Panc1 (cell line): ENCODE measurements at regions not wholly inside any gene's neighbourhood (a gene's known extent, or its start where the extent isn't known, plus 50 kb on each side); places are given as distances from the start of the nearest gene placed in this dataset.

Source experiments
- ATAC-seq: fragments of 200-7000 bp; cut with Tn5 transposase; 2 replicates; pipeline ENCODE4 v1.9.1; 2020; ENCODE audit warnings: mild to moderate bottlenecking, moderate library complexity
- BruUV-seq: library from RNA; stranded (reverse); fragments of 400-500 nt; replicated peaks from 2 replicates; lab custom pipeline; 2021; lab: Mats Ljungman, UMichigan
- CTCF ChIA-PET: fragments of 300-600 bp; sonication (Branson Sonifier 250); formaldehyde crosslinking; loops from one replicate; lab custom pipeline; 2022; ENCODE audit warnings: antibody characterized with exemption; lab: Charles Lee
- POLR2A ChIA-PET: fragments of 300-600 bp; sonication (Branson Sonifier 250); formaldehyde crosslinking; loops from one replicate; lab custom pipeline; 2022; ENCODE audit warnings: antibody characterized with exemption; lab: Charles Lee
- DNase-seq: peaks from one replicate; pipeline ENCODE4 v3.0.0-alpha.2; 2010; ENCODE audit warnings: low read depth, low spot score
- H3K27ac ChIP-seq: 2 replicates; pipeline ENCODE4 v1.5.1; 2011; ENCODE audit warnings: mild to moderate bottlenecking, low read length, inconsistent platforms
- H3K27me3 ChIP-seq: fragments of 200-500 bp; sonication (Bioruptor generic); 2 replicates; pipeline ENCODE4 v1.6.0; 2014; ENCODE audit warnings: low read length, inconsistent platforms; ENCODE audit not compliant: control insufficient read depth, insufficient read depth
- H3K36me3 ChIP-seq: fragments of 200-500 bp; sonication (Bioruptor generic); 2 replicates; pipeline ENCODE4 v1.5.1; 2014; ENCODE audit warnings: inconsistent platforms, mild to moderate bottlenecking, low read length, moderate library complexity; ENCODE audit not compliant: control insufficient read depth, insufficient read depth
- H3K4me1 ChIP-seq: 2 replicates; pipeline ENCODE4 v1.5.1; 2011; ENCODE audit warnings: inconsistent platforms, mild to moderate bottlenecking, low read length, moderate library complexity; ENCODE audit not compliant: control insufficient read depth, insufficient read depth
- H3K4me3 ChIP-seq, 2 experiments: 2 replicates each; pipeline ENCODE4 v1.5.1; 2011 to 2012; ENCODE audit warnings: low read depth in 2 of 2, low read length in 2 of 2, mild to moderate bottlenecking in 2 of 2, inconsistent platforms in 1 of 2, moderate library complexity in 1 of 2
- H3K9me3 ChIP-seq: fragments of 200-500 bp; sonication (Bioruptor generic); 2 replicates; pipeline ENCODE4 v1.5.1; 2014; ENCODE audit warnings: low read depth, mild to moderate bottlenecking, inconsistent platforms, low read length, moderate library complexity; ENCODE audit not compliant: control insufficient read depth, insufficient read depth
- POLR2AphosphoS5 ChIP-seq: IDR thresholded peaks from 2 replicates; pipeline ENCODE4 v1.6.1; 2012; ENCODE audit warnings: mild to moderate bottlenecking, low read depth, low read length, moderate library complexity
- SIN3A ChIP-seq: IDR thresholded peaks from 2 replicates; pipeline ENCODE4 v1.6.1; 2012; ENCODE audit warnings: low read depth, mild to moderate bottlenecking, low read length, moderate library complexity, borderline replicate concordance; ENCODE audit not compliant: insufficient read depth
- TCF7L2 ChIP-seq: IDR thresholded peaks from 2 replicates; pipeline ENCODE4 v1.6.1; 2011; ENCODE audit warnings: mild to moderate bottlenecking, low read depth, low read length, inconsistent platforms
- in situ Hi-C: cut with HindIII; loops from 2 replicates; pipeline ENCODE4 v1.10.0; 2016; ENCODE audit warnings: low sequenced_read_pairs, low pct_unique_long_range_greater_than_20kb
- intact Hi-C: fragments of 100-400 bp; cut with micrococcal nuclease; formaldehyde crosslinking; loops from one replicate; pipeline ENCODE4 v1.10.0; 2022; ENCODE audit not compliant: unreplicated experiment
- TF ChIP-seq, protein P1 (sequence below), 2 experiments: IDR thresholded peaks; 2 replicates each; pipeline ENCODE4 v1.6.1; 2011 to 2012; ENCODE audit warnings: low read depth in 2 of 2, control low read depth in 1 of 2, low read length in 1 of 2, mild to moderate bottlenecking in 1 of 2, moderate library complexity in 1 of 2; ENCODE audit not compliant: insufficient read depth in 1 of 2
- TF ChIP-seq, protein P2 (sequence below): fragments of 450-650 bp; IDR thresholded peaks from 2 replicates; pipeline ENCODE4 v1.5.1; 2017; ENCODE audit warnings: mild to moderate bottlenecking

DNA sequence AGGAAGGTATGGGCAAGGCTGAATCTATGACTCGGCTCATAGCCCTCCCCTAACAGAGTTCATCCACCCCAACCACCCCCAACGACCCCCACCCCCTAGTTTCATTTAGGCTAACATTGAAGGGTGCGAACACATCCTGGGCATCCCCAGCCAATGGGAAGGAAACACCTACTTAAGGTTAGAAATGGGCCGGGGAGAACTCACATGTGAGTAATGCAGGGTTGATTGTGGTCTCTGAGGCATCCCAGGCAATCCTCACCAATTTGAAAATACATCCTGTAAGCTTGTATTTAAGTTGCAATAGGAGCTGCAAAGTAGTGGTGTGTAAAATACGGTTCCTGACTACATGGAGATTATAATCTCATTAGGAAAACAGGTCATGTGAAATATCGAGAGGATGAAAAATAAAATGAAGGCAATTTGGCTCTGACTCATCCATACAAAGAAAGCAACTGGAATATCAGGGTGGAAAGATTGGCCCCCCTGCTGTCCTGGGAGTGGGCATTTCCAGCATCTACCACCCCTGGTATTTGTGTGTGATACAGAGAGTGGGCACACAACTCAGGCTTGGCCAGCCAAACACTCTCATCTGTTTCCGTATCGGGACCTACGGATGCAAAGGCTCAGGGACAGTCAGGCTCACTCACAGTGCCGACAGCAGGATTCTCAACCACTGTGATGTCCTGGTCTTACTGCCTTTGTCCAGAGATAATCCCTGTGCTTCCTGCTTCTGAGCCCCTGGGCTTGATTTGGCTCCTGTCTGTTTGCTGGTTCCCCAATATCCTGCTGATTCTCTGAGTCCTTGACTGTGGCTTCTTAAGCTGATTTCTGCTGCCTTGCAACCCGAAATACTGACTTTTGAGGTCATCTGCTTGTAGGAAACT, 90.0 kb upstream of the NCKAP5 start:
- no TSS peak for BruUV-seq
- ATAC-seq (no peak), DNase-seq (no peak)
- intact Hi-C loops: no loop called here
- Histone ChIP-seq H3K27ac (no peak overlapping the region), H3K27me3 (no peaks in the 10 kb centered on the region), H3K4me1 (no peaks in the 10 kb centered on the region), H3K36me3 (no peaks in the 10 kb centered on the region), H3K4me3 (no peak overlapping the region), H3K9me3 (no peaks in the 10 kb centered on the region)
- in situ Hi-C loops: no loop called here
- ChIA-PET POLR2A (no interaction called here), CTCF (no interaction called here)
- TF ChIP-seq POLR2AphosphoS5 (no peak), TCF7L2 (no peak), SIN3A (no peak)
- TF ChIP-seq, protein P1, sequence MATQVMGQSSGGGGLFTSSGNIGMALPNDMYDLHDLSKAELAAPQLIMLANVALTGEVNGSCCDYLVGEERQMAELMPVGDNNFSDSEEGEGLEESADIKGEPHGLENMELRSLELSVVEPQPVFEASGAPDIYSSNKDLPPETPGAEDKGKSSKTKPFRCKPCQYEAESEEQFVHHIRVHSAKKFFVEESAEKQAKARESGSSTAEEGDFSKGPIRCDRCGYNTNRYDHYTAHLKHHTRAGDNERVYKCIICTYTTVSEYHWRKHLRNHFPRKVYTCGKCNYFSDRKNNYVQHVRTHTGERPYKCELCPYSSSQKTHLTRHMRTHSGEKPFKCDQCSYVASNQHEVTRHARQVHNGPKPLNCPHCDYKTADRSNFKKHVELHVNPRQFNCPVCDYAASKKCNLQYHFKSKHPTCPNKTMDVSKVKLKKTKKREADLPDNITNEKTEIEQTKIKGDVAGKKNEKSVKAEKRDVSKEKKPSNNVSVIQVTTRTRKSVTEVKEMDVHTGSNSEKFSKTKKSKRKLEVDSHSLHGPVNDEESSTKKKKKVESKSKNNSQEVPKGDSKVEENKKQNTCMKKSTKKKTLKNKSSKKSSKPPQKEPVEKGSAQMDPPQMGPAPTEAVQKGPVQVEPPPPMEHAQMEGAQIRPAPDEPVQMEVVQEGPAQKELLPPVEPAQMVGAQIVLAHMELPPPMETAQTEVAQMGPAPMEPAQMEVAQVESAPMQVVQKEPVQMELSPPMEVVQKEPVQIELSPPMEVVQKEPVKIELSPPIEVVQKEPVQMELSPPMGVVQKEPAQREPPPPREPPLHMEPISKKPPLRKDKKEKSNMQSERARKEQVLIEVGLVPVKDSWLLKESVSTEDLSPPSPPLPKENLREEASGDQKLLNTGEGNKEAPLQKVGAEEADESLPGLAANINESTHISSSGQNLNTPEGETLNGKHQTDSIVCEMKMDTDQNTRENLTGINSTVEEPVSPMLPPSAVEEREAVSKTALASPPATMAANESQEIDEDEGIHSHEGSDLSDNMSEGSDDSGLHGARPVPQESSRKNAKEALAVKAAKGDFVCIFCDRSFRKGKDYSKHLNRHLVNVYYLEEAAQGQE (IDR thresholded peaks at IDR 0.05; ENCODE audit: insufficient read depth in 1 of 2, low read depth in 2 of 2, low read length in 1 of 2): no peak
- TF ChIP-seq, protein P2, sequence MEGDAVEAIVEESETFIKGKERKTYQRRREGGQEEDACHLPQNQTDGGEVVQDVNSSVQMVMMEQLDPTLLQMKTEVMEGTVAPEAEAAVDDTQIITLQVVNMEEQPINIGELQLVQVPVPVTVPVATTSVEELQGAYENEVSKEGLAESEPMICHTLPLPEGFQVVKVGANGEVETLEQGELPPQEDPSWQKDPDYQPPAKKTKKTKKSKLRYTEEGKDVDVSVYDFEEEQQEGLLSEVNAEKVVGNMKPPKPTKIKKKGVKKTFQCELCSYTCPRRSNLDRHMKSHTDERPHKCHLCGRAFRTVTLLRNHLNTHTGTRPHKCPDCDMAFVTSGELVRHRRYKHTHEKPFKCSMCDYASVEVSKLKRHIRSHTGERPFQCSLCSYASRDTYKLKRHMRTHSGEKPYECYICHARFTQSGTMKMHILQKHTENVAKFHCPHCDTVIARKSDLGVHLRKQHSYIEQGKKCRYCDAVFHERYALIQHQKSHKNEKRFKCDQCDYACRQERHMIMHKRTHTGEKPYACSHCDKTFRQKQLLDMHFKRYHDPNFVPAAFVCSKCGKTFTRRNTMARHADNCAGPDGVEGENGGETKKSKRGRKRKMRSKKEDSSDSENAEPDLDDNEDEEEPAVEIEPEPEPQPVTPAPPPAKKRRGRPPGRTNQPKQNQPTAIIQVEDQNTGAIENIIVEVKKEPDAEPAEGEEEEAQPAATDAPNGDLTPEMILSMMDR: no peak

DNA sequence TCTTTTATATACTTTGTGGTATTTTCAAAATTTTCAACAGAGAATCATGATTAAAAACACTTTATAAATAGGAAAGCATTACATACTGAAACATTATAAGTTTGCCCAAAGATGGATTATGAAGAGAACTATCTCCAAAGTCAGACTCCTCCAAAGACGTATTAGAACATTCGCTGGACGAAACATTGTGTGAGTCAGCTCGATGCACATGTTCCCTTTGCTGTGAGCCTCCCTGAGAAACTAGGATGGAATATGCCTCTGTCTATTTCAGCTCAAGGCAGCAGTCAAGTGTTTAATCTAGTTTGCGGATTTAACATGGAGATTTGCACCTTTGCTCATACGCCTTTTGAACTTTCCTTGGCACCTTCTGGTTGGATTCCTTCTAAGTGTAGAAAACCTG, 92.2 kb upstream of the NCKAP5 start:
- CTCF ChIA-PET: no interaction called here
- TF ChIP-seq TCF7L2: no peak
- no peak for TF ChIP-seq POLR2AphosphoS5
- TF ChIP-seq, protein P2: no peak
- TF ChIP-seq SIN3A: no peak
- TF ChIP-seq, protein P1 (IDR thresholded peaks at IDR 0.05; ENCODE audit: insufficient read depth in 1 of 2, low read depth in 2 of 2, low read length in 1 of 2): no peak
- in situ Hi-C loops (no loop called here), intact Hi-C loops (no loop called here)
- H3K27ac ChIP-seq: no peak overlapping the region
- no peaks in the 10 kb centered on the region for H3K4me1 ChIP-seq
- BruUV-seq: no TSS peak
- POLR2A ChIA-PET: no interaction called here
- H3K9me3 ChIP-seq: no peaks in the 10 kb centered on the region
- H3K36me3 ChIP-seq: no peaks in the 10 kb centered on the region
- H3K27me3 ChIP-seq: no peaks in the 10 kb centered on the region
- ATAC-seq: no peak
- DNase-seq: no peak
- no peak overlapping the region for H3K4me3 ChIP-seq
